ENCODE measurements at regions not wholly inside any gene's neighbourhood (a gene's known extent, or its start where the extent isn't known, plus 50 kb on each side); places are given as distances from the start of the nearest gene placed in this dataset.

- no peak for FAIRE-seq
- ChIA-PET POLR2A (interaction anchor here (0.5 kb wide), 1 partner anchor 260 kb away, joined by 3 read pairs; no protein-coding TSS in a partner anchor), CTCF (interaction anchor here (0.7 to 2.7 kb wide), 7 partner anchors 9 to 95 kb away, joined by 3 to 8 read pairs (median 4); no protein-coding TSS in a partner anchor)
These were observed 130.0 kb downstream of the CYB561 start for GRCh38 chr17:63316100-63316499.

DNA sequence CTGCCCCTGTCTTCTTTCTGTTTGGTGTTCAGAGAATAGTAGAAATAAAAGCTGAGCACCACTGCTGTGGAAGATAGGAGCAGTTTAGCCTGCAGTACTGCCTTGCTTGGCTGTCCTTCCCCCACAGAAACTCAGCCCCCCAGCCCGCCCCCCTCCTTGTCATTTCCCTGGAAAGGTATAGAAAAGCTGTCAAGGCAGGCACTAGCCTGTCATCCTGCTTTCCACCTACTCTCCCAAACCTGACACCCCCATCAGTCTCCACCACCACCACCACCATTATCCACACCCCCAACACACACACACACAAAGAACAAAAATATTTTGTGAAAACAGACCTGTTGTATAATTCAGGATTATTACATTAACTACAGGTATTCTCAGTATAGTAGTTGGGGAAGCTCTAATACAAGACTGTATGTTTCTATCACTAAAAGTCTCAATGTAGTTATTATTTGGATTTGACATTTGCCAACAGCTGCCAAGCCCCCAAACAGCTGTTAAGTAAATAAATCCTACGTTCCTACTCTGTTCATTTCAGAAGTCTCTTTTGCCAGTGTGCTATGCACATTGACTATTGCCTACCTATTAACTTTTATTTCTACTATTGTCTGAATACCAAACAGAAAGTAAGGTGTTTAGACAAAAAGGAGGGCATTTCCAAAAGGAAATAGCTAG, 128.8 kb downstream of the CYB561 start:
- FAIRE-seq (peak; percentile 7), ATAC-seq (no peak), DNase-seq (ENCODE audit: low read depth in 1 of 2, low spot score in 1 of 2) (no peak)
- ChIA-PET CTCF (interaction anchor here (0.9 to 1.8 kb wide), 5 partner anchors 8 to 206 kb away, joined by 3 to 5 read pairs (median 3); no protein-coding TSS in a partner anchor), POLR2A (no interaction called here)
- Histone ChIP-seq H3K4me1 (no peaks in the 10 kb centered on the region), H3K4me3 (no peak overlapping the region), H3K27ac (no peak overlapping the region), H3K4me2 (no peak overlapping the region), H3K9me3 (no peaks in the 10 kb centered on the region)
- no peak for TF ChIP-seq EHMT2 (IDR thresholded peaks at IDR 0.05; ENCODE audit: low read depth)
- TF ChIP-seq CHD2 (IDR thresholded peaks at IDR 0.05; ENCODE audit: low read length, partially characterized antibody): no peak
- TF ChIP-seq TFCP2L1 (CRISPR knock-in tag; IDR thresholded peaks at IDR 0.05): no peak
- no peak for TF ChIP-seq BHLHE40 (IDR thresholded peaks at IDR 0.05; ENCODE audit: low read depth, low read length)
- TF ChIP-seq MYC (IDR thresholded peaks at IDR 0.05; ENCODE audit: borderline replicate concordance, low read length): no peak
- TF ChIP-seq NR3C1 (IDR thresholded peaks at IDR 0.05): no peak
- no peak for TF ChIP-seq EP300 (IDR thresholded peaks at IDR 0.05)
- no peak for TF ChIP-seq GATA3 (IDR thresholded peaks at IDR 0.05; ENCODE audit: borderline replicate concordance)
- TF ChIP-seq HOXA7 (CRISPR knock-in tag; IDR thresholded peaks at IDR 0.05): no peak
- no peak for TF ChIP-seq ATOH8 (CRISPR knock-in tag; IDR thresholded peaks at IDR 0.05; ENCODE audit: low read depth)
- no peak for TF ChIP-seq SMC3 (IDR thresholded peaks at IDR 0.05)
- TF ChIP-seq ESRRA (IDR thresholded peaks at IDR 0.05; ENCODE audit: borderline replicate concordance, low read length): no peak
- TF ChIP-seq HOXB13 (CRISPR knock-in tag; IDR thresholded peaks at IDR 0.05; ENCODE audit: low read depth): no peak
- TF ChIP-seq PHF8 (IDR thresholded peaks at IDR 0.05; ENCODE audit: borderline replicate concordance, low read depth): no peak
- 70% methylated on average over 2 of the region's 2 CpGs for WGBS (ENCODE audit: missing lambda C conversion rate)

More at GRCh38 chr17:63316100-63316499, 130.0 kb downstream of the CYB561 start:
- H3K4me1 ChIP-seq: no peaks in the 10 kb centered on the region
- DNase-seq (ENCODE audit: low read depth in 1 of 2, low spot score in 1 of 2): no peak
- H3K9me3 ChIP-seq: peaks cover 4% of the 10 kb centered on the region; the same call in 1 of the 3 replicates
- no peak for ATAC-seq
- H3K4me3 ChIP-seq: no peak overlapping the region
- TF ChIP-seq NR3C1 (IDR thresholded peaks at IDR 0.05) (no peak), CHD2 (IDR thresholded peaks at IDR 0.05; ENCODE audit: low read length, partially characterized antibody) (no peak), RFX5 (IDR thresholded peaks at IDR 0.05) (no peak), ZC3H11A (IDR thresholded peaks at IDR 0.05) (no peak), ZFP36 (IDR thresholded peaks at IDR 0.05; ENCODE audit: borderline replicate concordance, partially characterized antibody) (no peak), HOXB13 (CRISPR knock-in tag; IDR thresholded peaks at IDR 0.05; ENCODE audit: low read depth) (no peak), EP300 (IDR thresholded peaks at IDR 0.05) (no peak), RAD21 (conservative IDR thresholded peaks at IDR 0.05 in 1 of 2, IDR thresholded peaks at IDR 0.05 in 1 of 2) (no peak), ZSCAN20 (CRISPR knock-in tag; IDR thresholded peaks at IDR 0.05) (no peak), TP53 (CRISPR knock-in tag; IDR thresholded peaks at IDR 0.05) (no peak), POLR2AphosphoS2 (conservative IDR thresholded peaks at IDR 0.05; ENCODE audit: low read length) (no peak), HDAC2 (IDR thresholded peaks at IDR 0.05) (no peak), HOXB5 (CRISPR knock-in tag; IDR thresholded peaks at IDR 0.05) (no peak), FOXS1 (CRISPR knock-in tag; IDR thresholded peaks at IDR 0.05) (no peak), MAFK (IDR thresholded peaks at IDR 0.05; ENCODE audit: partially characterized antibody) (no peak), POLR2A (IDR thresholded peaks at IDR 0.05; ENCODE audit: low read length) (no peak), MAZ (IDR thresholded peaks at IDR 0.05; ENCODE audit: borderline replicate concordance, low read depth, low read length) (no peak), ZNF302 (CRISPR knock-in tag; IDR thresholded peaks at IDR 0.05) (no peak), RARB (CRISPR knock-in tag; IDR thresholded peaks at IDR 0.05) (no peak)
- TF ChIP-seq, protein P1, sequence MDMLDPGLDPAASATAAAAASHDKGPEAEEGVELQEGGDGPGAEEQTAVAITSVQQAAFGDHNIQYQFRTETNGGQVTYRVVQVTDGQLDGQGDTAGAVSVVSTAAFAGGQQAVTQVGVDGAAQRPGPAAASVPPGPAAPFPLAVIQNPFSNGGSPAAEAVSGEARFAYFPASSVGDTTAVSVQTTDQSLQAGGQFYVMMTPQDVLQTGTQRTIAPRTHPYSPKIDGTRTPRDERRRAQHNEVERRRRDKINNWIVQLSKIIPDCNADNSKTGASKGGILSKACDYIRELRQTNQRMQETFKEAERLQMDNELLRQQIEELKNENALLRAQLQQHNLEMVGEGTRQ (IDR thresholded peaks at IDR 0.05): no peak
- H3K27ac ChIP-seq: no peak overlapping the region
- H3K4me2 ChIP-seq: no peak overlapping the region
- 73% methylated on average over 1 of the region's 1 CpG for WGBS (ENCODE audit: missing lambda C conversion rate)

All from A549 (cell line).